ENCODE measurements at regions not wholly inside any gene's neighbourhood (a gene's known extent, or its start where the extent isn't known, plus 50 kb on each side); places are given as distances from the start of the nearest gene placed in this dataset.
"Not testable (repeated sequence)": the region's sequence is repeated elsewhere in the genome, so short reads cannot be mapped to it uniquely, and the experiment has no call there.

DNA sequence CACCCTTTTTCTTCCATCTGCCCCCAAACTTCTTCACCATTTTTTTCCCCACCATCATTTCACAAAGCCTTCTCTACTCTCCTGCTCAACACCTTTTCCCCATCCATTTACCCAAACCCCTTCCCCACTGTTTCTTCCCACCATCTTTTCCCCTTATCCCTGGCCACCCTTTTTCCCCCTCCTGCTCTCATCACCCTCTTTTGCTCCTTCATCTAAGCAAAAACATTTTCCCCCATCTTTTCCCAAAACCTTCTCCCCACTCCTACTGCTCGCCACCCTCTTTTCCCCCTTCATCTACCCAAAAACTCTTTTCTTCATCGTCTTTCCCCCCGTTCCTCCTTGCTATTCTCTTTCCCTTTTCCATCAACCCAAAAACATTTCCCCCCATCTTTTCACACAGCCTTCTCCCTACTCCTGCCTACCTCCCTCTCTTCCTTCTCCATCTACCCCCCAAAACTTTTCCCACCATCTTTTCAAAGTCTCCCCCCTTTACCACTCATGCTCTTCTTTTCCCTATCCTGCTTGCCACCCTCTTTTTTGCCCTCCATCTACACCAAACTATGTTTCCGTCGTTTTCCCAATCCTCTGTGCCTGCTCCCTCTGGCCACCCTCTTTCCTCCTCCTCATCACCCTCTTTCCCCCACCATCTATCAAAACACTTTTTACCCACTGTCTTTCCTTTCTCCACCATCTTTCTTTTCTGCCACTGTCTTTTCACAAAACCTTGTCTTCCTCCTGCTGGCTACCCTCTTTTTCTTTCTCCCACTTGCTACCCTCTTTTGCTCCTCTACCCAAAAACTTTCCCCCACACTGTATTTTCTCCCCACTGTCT lies 205.8 kb upstream of the WSB1 start:
- H3K4me1 ChIP-seq (ENCODE audit: insufficient read depth) = no peaks in the 10 kb centered on the region
- no peaks in the 10 kb centered on the region for H3K27me3 ChIP-seq
- no peak overlapping the region for H3K27ac ChIP-seq
- intact Hi-C loops (cut with DNase I) = no loop called here
- no peak for TF ChIP-seq EP300 (IDR thresholded peaks at IDR 0.05)
- no peak for TF ChIP-seq CTCF (IDR thresholded peaks at IDR 0.05)
- TF ChIP-seq POLR2A (IDR thresholded peaks at IDR 0.05) = no peak
- no peaks in the 10 kb centered on the region for H3K36me3 ChIP-seq
- H3K4me3 ChIP-seq = no peak overlapping the region
- no peaks in the 10 kb centered on the region for H3K9me3 ChIP-seq
- no peak for DNase-seq
- WGBS, 3 donors = 63 to 72% (median 65%) methylated on average over 5 of the region's 5 CpGs

GRCh38 chr17:27088767-27089078 lies 205.2 kb upstream of the WSB1 start:
- H3K4me1 ChIP-seq (ENCODE audit: insufficient read depth) = no peaks in the 10 kb centered on the region
- intact Hi-C loops (cut with DNase I) = no loop called here
- no peaks in the 10 kb centered on the region for H3K27me3 ChIP-seq
- no peaks in the 10 kb centered on the region for H3K36me3 ChIP-seq
- H3K27ac ChIP-seq = no peak overlapping the region
- WGBS, 3 donors = 53 to 58% (median 56%) methylated on average over 8 of the region's 8 CpGs
- no peak for DNase-seq
- H3K9me3 ChIP-seq = no peaks in the 10 kb centered on the region
- no peak overlapping the region for H3K4me3 ChIP-seq
- TF ChIP-seq EP300 (IDR thresholded peaks at IDR 0.05) (no peak), POLR2A (IDR thresholded peaks at IDR 0.05) (no peak), CTCF (IDR thresholded peaks at IDR 0.05) (no peak)

DNA sequence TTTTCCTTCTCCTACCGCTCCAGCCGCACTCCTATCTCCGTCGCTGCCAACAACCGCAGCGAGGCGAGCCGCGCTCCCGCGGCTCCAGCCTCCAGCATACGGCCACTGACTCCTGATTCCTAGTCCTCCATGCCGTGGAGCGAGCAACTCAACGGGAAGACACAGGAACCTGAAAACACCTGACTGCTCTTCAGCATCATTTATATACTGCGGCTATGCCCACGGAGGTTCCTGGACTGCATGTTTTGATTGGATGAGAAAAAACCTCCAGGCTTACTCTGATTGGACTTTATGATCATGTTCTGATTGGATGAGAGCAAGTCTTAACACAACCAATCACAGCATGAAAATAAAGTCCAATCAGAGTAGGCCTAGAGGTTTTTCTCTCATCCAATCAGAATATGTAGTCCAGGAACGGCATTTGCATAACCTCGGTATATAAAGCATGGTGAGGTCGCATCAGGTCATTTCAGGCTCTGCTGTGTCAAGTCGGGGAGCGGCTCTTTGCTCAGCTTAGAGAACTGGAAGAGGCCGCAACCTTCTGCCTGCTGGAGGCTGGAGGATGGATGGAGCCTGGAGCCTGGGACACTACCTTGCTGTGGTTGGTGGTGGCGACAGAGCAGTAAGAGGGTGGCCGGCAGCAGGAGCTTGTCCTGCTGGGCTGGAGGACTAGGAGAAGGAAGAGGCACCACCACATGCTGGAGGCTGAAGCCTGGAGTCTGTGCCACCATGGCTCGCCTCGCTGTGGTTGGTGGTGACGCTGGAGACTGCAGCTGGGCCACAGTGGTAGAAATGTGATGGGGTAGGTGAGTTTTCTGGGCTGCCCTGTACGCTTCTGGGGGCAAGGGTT lies 204.6 kb upstream of the WSB1 start:
- H3K36me3 ChIP-seq; H3K9me3 ChIP-seq; intact Hi-C loops (cut with DNase I); DNase-seq; H3K27me3 ChIP-seq; H3K4me1 ChIP-seq (ENCODE audit: insufficient read depth); H3K27ac ChIP-seq; H3K4me3 ChIP-seq: not testable (repeated sequence)
- 60 to 66% (median 63%) methylated on average over 29 of the region's 29 CpGs for WGBS, 3 donors

GRCh38 chr17:27089929-27090247 lies 204.0 kb upstream of the WSB1 start:
- Histone ChIP-seq H3K36me3 (no peaks in the 10 kb centered on the region), H3K27ac (no peak overlapping the region), H3K4me1 (ENCODE audit: insufficient read depth) (no peaks in the 10 kb centered on the region), H3K27me3 (no peaks in the 10 kb centered on the region), H3K4me3 (no peak overlapping the region), H3K9me3 (no peaks in the 10 kb centered on the region)
- WGBS, 3 donors = 88 to 94% (median 90%) methylated on average over 1 of the region's 1 CpG
- no peak for DNase-seq
- no peak for TF ChIP-seq POLR2A (IDR thresholded peaks at IDR 0.05)
- no peak for TF ChIP-seq CTCF (IDR thresholded peaks at IDR 0.05)
- TF ChIP-seq EP300 (IDR thresholded peaks at IDR 0.05) = no peak
- intact Hi-C loops (cut with DNase I) = no loop called here

GRCh38 chr17:27090450-27091042 lies 203.4 kb upstream of the WSB1 start:
- H3K36me3 ChIP-seq; DNase-seq; intact Hi-C loops (cut with DNase I); H3K9me3 ChIP-seq; H3K27ac ChIP-seq; H3K4me1 ChIP-seq (ENCODE audit: insufficient read depth); H3K27me3 ChIP-seq; H3K4me3 ChIP-seq: not testable (repeated sequence)
- WGBS, 3 donors = 73 to 89% (median 87%) methylated on average over 10 of the region's 10 CpGs

Measured in ovary (tissue), 7 donors.